RWPE1 (cell line): ENCODE measurements at regions not wholly inside any gene's neighbourhood (a gene's known extent, or its start where the extent isn't known, plus 50 kb on each side); places are given as distances from the start of the nearest gene placed in this dataset.

ENCODE experiments used
- CTCF ChIA-PET: fragments of 350-600 bp; sonication (Branson Sonifier 250); formaldehyde crosslinking; extraction: SDS; loops from one replicate; lab custom pipeline; 2021; lab: Yijun Ruan, JAX
- POLR2A ChIA-PET: fragments of 400-600 bp; formaldehyde crosslinking; extraction: SDS; loops from one replicate; lab custom pipeline; 2020; ENCODE audit warnings: antibody characterized with exemption; ENCODE audit not compliant: low non-redundant PET; lab: Yijun Ruan, JAX
- DNase-seq: peaks from one replicate; pipeline ENCODE4 v3.0.0; 2012; ENCODE audit warnings: low spot score
- H3K27ac ChIP-seq: fragments of 450-650 bp; 2 replicates; pipeline ENCODE4 v1.5.1; 2017
- CTCF ChIP-seq: fragments of 450-650 bp; conservative IDR thresholded peaks from 2 replicates; pipeline ENCODE4 v1.5.1; 2017; ENCODE audit warnings: low read depth, mild to moderate bottlenecking

DNA sequence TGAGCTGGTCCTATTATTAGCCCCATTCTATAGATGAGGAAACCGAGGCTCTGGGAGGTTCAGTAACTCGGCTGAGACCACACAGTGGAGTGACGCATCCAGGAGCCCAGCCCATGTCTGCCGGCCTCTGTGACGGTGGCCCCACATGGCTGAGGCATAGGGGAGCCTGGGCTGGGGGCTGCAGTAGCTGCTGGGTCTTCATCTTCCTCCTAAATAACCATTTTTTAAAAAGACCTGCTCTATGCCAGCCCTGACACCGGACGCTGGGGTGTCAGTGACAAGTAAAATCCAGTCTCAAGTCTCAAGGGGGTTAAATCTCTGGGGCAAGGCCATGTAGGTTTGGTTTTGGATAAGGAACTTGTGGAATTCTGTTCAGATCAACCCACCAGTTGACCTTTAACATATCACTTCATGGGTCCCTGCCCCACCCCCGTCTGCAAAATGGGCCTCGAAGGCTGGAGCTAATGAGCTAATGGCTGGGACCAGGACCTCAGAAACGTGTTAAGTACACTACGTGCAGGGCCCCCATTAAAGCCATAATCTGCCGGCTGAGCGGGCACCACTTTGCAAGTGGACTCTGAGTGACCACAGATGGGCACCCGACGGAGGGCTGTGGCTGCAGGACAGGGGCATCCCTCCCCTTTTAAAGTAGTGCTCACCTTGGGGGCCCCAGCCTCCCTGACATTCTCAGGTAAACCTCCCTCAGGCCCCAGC is 136.5 kb upstream of the UNC5B start:
- ChIA-PET CTCF (interaction anchor here (0.6 to 1.1 kb wide), 5 partner anchors 13 to 151 kb away, joined by 3 to 4 read pairs (median 3); partner anchors contain the start of gene UNC5B), POLR2A (no interaction called here)
- no peak for TF ChIP-seq CTCF
- DNase-seq = no peak
- H3K27ac ChIP-seq = peak overlapping the region; percentile 90

- no peak for DNase-seq
- peak overlapping the region; percentile 90 for H3K27ac ChIP-seq
- no peak for TF ChIP-seq CTCF
- ChIA-PET CTCF (interaction anchor here (0.6 to 1.1 kb wide), 3 partner anchors 13 to 152 kb away, joined by 3 to 4 read pairs (median 3); no protein-coding TSS in a partner anchor), POLR2A (no interaction called here)
Observed at GRCh38 chr10:71076473-71077142, 135.8 kb upstream of the UNC5B start.

GRCh38 chr10:71077143-71077581 is 135.2 kb upstream of the UNC5B start:
- DNase-seq = no peak
- TF ChIP-seq CTCF = no peak
- peak overlapping the region; percentile 90 for H3K27ac ChIP-seq
- CTCF ChIA-PET = interaction anchor here (1.0 to 1.1 kb wide), 2 partner anchors 14 to 132 kb away, joined by 3 to 4 read pairs; no protein-coding TSS in a partner anchor
- POLR2A ChIA-PET = no interaction called here

GRCh38 chr10:71077796-71078453 is 134.4 kb upstream of the UNC5B start:
- POLR2A ChIA-PET = no interaction called here
- no peak overlapping the region; the same call in 1 of the 2 replicates for H3K27ac ChIP-seq
- no peak for TF ChIP-seq CTCF
- CTCF ChIA-PET = interaction anchor here (0.6 to 0.7 kb wide), 2 partner anchors 14 to 272 kb away, joined by 3 read pairs; no protein-coding TSS in a partner anchor
- no peak for DNase-seq

DNA sequence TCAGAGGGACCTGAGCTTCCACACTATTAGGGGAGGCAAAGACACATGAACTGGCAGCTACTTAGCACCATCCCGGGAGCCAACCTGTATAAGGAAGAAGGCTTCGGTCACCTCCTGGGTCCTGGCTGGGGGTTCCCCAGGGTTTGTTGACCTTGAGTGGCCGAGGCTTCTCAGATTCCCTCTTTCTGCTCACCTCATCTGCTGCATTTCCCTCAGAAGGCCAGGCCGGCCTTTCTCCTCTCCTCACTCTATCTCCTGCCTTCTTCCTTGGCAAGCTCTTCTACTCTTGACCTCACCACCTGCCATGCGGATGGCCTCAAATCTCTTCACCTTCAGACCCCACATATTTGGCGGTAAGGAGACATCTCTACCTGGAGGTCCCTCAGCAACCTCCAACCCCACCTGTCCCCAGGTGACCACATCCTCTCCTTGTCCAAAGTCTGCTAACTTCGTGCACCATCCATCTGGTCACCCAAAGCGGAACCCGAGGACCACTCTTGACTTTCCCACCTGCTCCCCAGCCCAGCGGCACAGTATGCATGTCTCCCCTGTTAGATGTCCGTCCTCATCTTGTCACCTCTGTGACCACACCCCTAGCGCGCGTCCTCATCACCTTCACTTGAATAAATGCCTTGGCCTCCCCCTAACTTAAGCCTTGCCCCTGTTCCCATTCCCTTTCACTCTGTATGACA is 133.8 kb upstream of the UNC5B start:
- ChIA-PET CTCF (interaction anchor here (0.6 to 0.7 kb wide), 3 partner anchors 13 to 273 kb away, joined by 3 read pairs; no protein-coding TSS in a partner anchor), POLR2A (no interaction called here)
- no peak for DNase-seq
- no peak for TF ChIP-seq CTCF
- H3K27ac ChIP-seq = no peak overlapping the region
